ENCODE measurements at regions not wholly inside any gene's neighbourhood (a gene's known extent, or its start where the extent isn't known, plus 50 kb on each side); places are given as distances from the start of the nearest gene placed in this dataset.

GRCh38 chr6:21529431-21529830 lies 64.1 kb upstream of the SOX4 start:
- TF ChIP-seq CTCF (IDR thresholded peaks at IDR 0.05) (no peak), POLR2A (IDR thresholded peaks at IDR 0.05) (no peak)
